ENCODE measurements at regions not wholly inside any gene's neighbourhood (a gene's known extent, or its start where the extent isn't known, plus 50 kb on each side); places are given as distances from the start of the nearest gene placed in this dataset.
A peak's percentile ranks its signal among the peaks of the same experiment; 100 is the strongest.

GRCh38 chr12:47352067-47352466, 272.3 kb upstream of the AMIGO2 start:
- no peak overlapping the region for H3K4me3 ChIP-seq (ENCODE audit: control insufficient read depth in 1 of 7, extremely low read depth in 1 of 7, insufficient read depth in 4 of 7, low read depth in 2 of 7, low read length in 6 of 7)
- ChIA-PET CTCF (no interaction called here), POLR2A (no interaction called here)
- H3K9me3 ChIP-seq (ENCODE audit: control extremely low read depth in 1 of 5, control insufficient read depth in 4 of 5, insufficient read depth in 2 of 5, low read depth in 1 of 5, low read length in 4 of 5): no peaks in the 10 kb centered on the region
- no peak for DNase-seq
- H3K27me3 ChIP-seq (replicated peaks in 2 of 5; ENCODE audit: control insufficient read depth in 4 of 5, insufficient read depth in 5 of 5, low read length in 4 of 5): no peaks in the 10 kb centered on the region
- peaks cover 9 to 38% (median 18%) of the 10 kb centered on the region in 4 experiments for H3K4me1 ChIP-seq (ENCODE audit: control extremely low read depth in 1 of 4, control insufficient read depth in 4 of 4, insufficient read depth in 4 of 4, low read length in 3 of 4)
- 86% methylated on average over 1 of the region's 2 CpGs for WGBS (ENCODE audit: insufficient coverage)
- no peak overlapping the region for H3K27ac ChIP-seq (ENCODE audit: insufficient read depth in 1 of 2, low read depth in 1 of 2, low read length in 2 of 2, poor library complexity in 1 of 2, severe bottlenecking in 2 of 2)
- no peaks in the 10 kb centered on the region for H3K36me3 ChIP-seq (ENCODE audit: control insufficient read depth in 4 of 4, insufficient read depth in 4 of 4, low read length in 3 of 4)

DNA sequence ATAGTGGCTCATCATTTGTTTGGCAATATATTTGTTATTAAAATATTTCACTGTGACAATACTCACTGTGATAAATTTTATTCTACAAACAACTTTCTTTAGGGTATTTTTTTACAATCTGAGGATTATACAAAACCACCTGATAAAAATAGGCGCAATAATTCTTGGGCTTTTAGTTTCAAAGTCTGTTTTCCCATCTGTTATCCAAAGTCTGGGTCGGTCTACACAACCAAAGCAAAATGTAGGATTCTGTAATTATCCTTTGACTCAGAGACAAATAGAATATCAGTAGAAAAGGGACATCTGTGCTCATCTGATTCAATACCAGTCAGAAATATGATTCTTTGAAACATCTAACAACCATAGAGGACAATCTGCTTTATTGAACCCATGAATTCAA, 271.8 kb upstream of the AMIGO2 start:
- no peaks in the 10 kb centered on the region for H3K27me3 ChIP-seq (replicated peaks in 2 of 5; ENCODE audit: control insufficient read depth in 4 of 5, insufficient read depth in 5 of 5, low read length in 4 of 5)
- ChIA-PET CTCF (no interaction called here), POLR2A (no interaction called here)
- WGBS (ENCODE audit: insufficient coverage): 86% methylated on average over 1 of the region's 2 CpGs
- peaks cover 8 to 32% (median 13%) of the 10 kb centered on the region in 4 experiments for H3K4me1 ChIP-seq (ENCODE audit: control extremely low read depth in 1 of 4, control insufficient read depth in 4 of 4, insufficient read depth in 4 of 4, low read length in 3 of 4)
- DNase-seq: no peak
- no peak overlapping the region for H3K4me3 ChIP-seq (ENCODE audit: control insufficient read depth in 1 of 7, extremely low read depth in 1 of 7, insufficient read depth in 4 of 7, low read depth in 2 of 7, low read length in 6 of 7)
- H3K27ac ChIP-seq (ENCODE audit: insufficient read depth in 1 of 2, low read depth in 1 of 2, low read length in 2 of 2, poor library complexity in 1 of 2, severe bottlenecking in 2 of 2): no peak overlapping the region
- H3K36me3 ChIP-seq (ENCODE audit: control insufficient read depth in 4 of 4, insufficient read depth in 4 of 4, low read length in 3 of 4): no peaks in the 10 kb centered on the region
- no peaks in the 10 kb centered on the region for H3K9me3 ChIP-seq (ENCODE audit: control extremely low read depth in 1 of 5, control insufficient read depth in 4 of 5, insufficient read depth in 2 of 5, low read depth in 1 of 5, low read length in 4 of 5)

DNA sequence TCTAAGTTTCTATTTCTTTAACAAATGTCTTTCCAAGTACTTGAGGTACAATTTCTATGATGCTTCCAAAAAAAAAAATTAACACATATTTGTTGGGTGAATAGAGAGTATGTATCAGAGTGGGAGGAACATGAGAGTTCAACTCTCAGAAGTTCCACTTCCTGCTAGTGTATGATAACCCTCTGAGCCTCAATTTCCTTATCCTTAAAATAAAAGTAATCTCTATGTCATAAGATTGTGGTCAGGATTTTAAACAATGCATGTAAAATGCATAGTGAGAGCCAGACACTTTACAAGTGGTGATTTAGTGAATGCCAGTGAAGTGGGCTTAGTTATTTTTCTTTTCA, 270.3 kb upstream of the AMIGO2 start:
- no peak for DNase-seq
- Histone ChIP-seq H3K9me3 (ENCODE audit: control extremely low read depth in 1 of 5, control insufficient read depth in 4 of 5, insufficient read depth in 2 of 5, low read depth in 1 of 5, low read length in 4 of 5) (no peaks in the 10 kb centered on the region), H3K36me3 (ENCODE audit: control insufficient read depth in 4 of 4, insufficient read depth in 4 of 4, low read length in 3 of 4) (no peaks in the 10 kb centered on the region), H3K27ac (ENCODE audit: insufficient read depth in 1 of 2, low read depth in 1 of 2, low read length in 2 of 2, poor library complexity in 1 of 2, severe bottlenecking in 2 of 2) (no peak overlapping the region), H3K4me3 (ENCODE audit: control insufficient read depth in 1 of 7, extremely low read depth in 1 of 7, insufficient read depth in 4 of 7, low read depth in 2 of 7, low read length in 6 of 7) (no peak overlapping the region), H3K4me1 (ENCODE audit: control extremely low read depth in 1 of 4, control insufficient read depth in 4 of 4, insufficient read depth in 4 of 4, low read length in 3 of 4) (peaks cover 0 to 21% (median 2%) of the 10 kb centered on the region in 4 experiments), H3K27me3 (replicated peaks in 2 of 5; ENCODE audit: control insufficient read depth in 4 of 5, insufficient read depth in 5 of 5, low read length in 4 of 5) (no peaks in the 10 kb centered on the region)
- ChIA-PET POLR2A (no interaction called here), CTCF (no interaction called here)

- Histone ChIP-seq H3K4me1 (ENCODE audit: control extremely low read depth in 1 of 4, control insufficient read depth in 4 of 4, insufficient read depth in 4 of 4, low read length in 3 of 4) (peaks cover 0 to 21% (median 2%) of the 10 kb centered on the region in 4 experiments), H3K36me3 (ENCODE audit: control insufficient read depth in 4 of 4, insufficient read depth in 4 of 4, low read length in 3 of 4) (no peaks in the 10 kb centered on the region), H3K9me3 (ENCODE audit: control extremely low read depth in 1 of 5, control insufficient read depth in 4 of 5, insufficient read depth in 2 of 5, low read depth in 1 of 5, low read length in 4 of 5) (no peaks in the 10 kb centered on the region), H3K27me3 (replicated peaks in 2 of 5; ENCODE audit: control insufficient read depth in 4 of 5, insufficient read depth in 5 of 5, low read length in 4 of 5) (no peaks in the 10 kb centered on the region), H3K4me3 (ENCODE audit: control insufficient read depth in 1 of 7, extremely low read depth in 1 of 7, insufficient read depth in 4 of 7, low read depth in 2 of 7, low read length in 6 of 7) (no peak overlapping the region), H3K27ac (ENCODE audit: insufficient read depth in 1 of 2, low read depth in 1 of 2, low read length in 2 of 2, poor library complexity in 1 of 2, severe bottlenecking in 2 of 2) (no peak overlapping the region)
- ChIA-PET CTCF (no interaction called here), POLR2A (no interaction called here)
- WGBS (ENCODE audit: insufficient coverage): 81% methylated on average over 3 of the region's 5 CpGs
- DNase-seq: peak in 1 of 3 donors; percentile 24
Observed at GRCh38 chr12:47349137-47350061, 269.6 kb upstream of the AMIGO2 start.

GRCh38 chr12:47348206-47348605, 268.4 kb upstream of the AMIGO2 start:
- Histone ChIP-seq H3K4me3 (ENCODE audit: control insufficient read depth in 1 of 7, extremely low read depth in 1 of 7, insufficient read depth in 4 of 7, low read depth in 2 of 7, low read length in 6 of 7) (no peak overlapping the region), H3K27ac (ENCODE audit: insufficient read depth in 1 of 2, low read depth in 1 of 2, low read length in 2 of 2, poor library complexity in 1 of 2, severe bottlenecking in 2 of 2) (no peak overlapping the region), H3K36me3 (ENCODE audit: control insufficient read depth in 4 of 4, insufficient read depth in 4 of 4, low read length in 3 of 4) (no peaks in the 10 kb centered on the region), H3K27me3 (replicated peaks in 2 of 5; ENCODE audit: control insufficient read depth in 4 of 5, insufficient read depth in 5 of 5, low read length in 4 of 5) (no peaks in the 10 kb centered on the region), H3K4me1 (ENCODE audit: control extremely low read depth in 1 of 4, control insufficient read depth in 4 of 4, insufficient read depth in 4 of 4, low read length in 3 of 4) (peaks cover 0 to 21% (median 2%) of the 10 kb centered on the region in 4 experiments), H3K9me3 (ENCODE audit: control extremely low read depth in 1 of 5, control insufficient read depth in 4 of 5, insufficient read depth in 2 of 5, low read depth in 1 of 5, low read length in 4 of 5) (no peaks in the 10 kb centered on the region)
- DNase-seq: no peak
- ChIA-PET POLR2A (no interaction called here), CTCF (no interaction called here)
- no CpG with 5 or more reads among the region's 1 CpG for WGBS (ENCODE audit: insufficient coverage)

GRCh38 chr12:47346251-47347019, 266.7 kb upstream of the AMIGO2 start:
- Histone ChIP-seq H3K36me3 (ENCODE audit: control insufficient read depth in 4 of 4, insufficient read depth in 4 of 4, low read length in 3 of 4) (no peaks in the 10 kb centered on the region), H3K27me3 (replicated peaks in 2 of 5; ENCODE audit: control insufficient read depth in 4 of 5, insufficient read depth in 5 of 5, low read length in 4 of 5) (no peaks in the 10 kb centered on the region), H3K4me3 (ENCODE audit: control insufficient read depth in 1 of 7, extremely low read depth in 1 of 7, insufficient read depth in 4 of 7, low read depth in 2 of 7, low read length in 6 of 7) (no peak overlapping the region), H3K27ac (ENCODE audit: insufficient read depth in 1 of 2, low read depth in 1 of 2, low read length in 2 of 2, poor library complexity in 1 of 2, severe bottlenecking in 2 of 2) (no peak overlapping the region), H3K9me3 (ENCODE audit: control extremely low read depth in 1 of 5, control insufficient read depth in 4 of 5, insufficient read depth in 2 of 5, low read depth in 1 of 5, low read length in 4 of 5) (no peaks in the 10 kb centered on the region), H3K4me1 (ENCODE audit: control extremely low read depth in 1 of 4, control insufficient read depth in 4 of 4, insufficient read depth in 4 of 4, low read length in 3 of 4) (peaks cover 0 to 21% (median 2%) of the 10 kb centered on the region in 4 experiments)
- POLR2A ChIA-PET: no interaction called here
- CTCF ChIA-PET: interaction anchor here (0.8 to 1.4 kb wide), 3 partner anchors 12 to 395 kb away, joined by 3 read pairs; no protein-coding TSS in a partner anchor
- WGBS (ENCODE audit: insufficient coverage): 100% methylated on average over 3 of the region's 4 CpGs
- no peak for DNase-seq

Data from common myeloid progenitor, CD34-positive (primary cell).